Smooth muscle cell (in vitro differentiated cells): ENCODE measurements at regions not wholly inside any gene's neighbourhood (a gene's known extent, or its start where the extent isn't known, plus 50 kb on each side); places are given as distances from the start of the nearest gene placed in this dataset.

Experiments used
- DNase-seq: peaks from one replicate; lab custom pipeline; 2025; ENCODE audit not compliant: unreplicated experiment; lab: John Stamatoyannopoulos, UW
- H2AFZ ChIP-seq: fragments of 200-600 bp; sonication (generic); 2 replicates; pipeline ENCODE4 v1.6.0; 2016; ENCODE audit warnings: antibody characterized with exemption, low read depth, mild to moderate bottlenecking
- H3F3A ChIP-seq: fragments of 200-600 bp; sonication (generic); 2 replicates; pipeline ENCODE4 v1.6.0; 2017; ENCODE audit warnings: antibody characterized with exemption, low read depth
- H3K27ac ChIP-seq: fragments of 200-600 bp; sonication (generic); 2 replicates; pipeline ENCODE4 v1.5.1; 2016; ENCODE audit warnings: low read depth, mild to moderate bottlenecking
- H3K27me3 ChIP-seq: fragments of 200-600 bp; sonication (generic); 2 replicates; pipeline ENCODE4 v1.6.1; 2016; ENCODE audit warnings: low read depth, mild to moderate bottlenecking
- H3K36me3 ChIP-seq: fragments of 200-600 bp; sonication (generic); 2 replicates; pipeline ENCODE4 v1.5.1; 2016; ENCODE audit warnings: low read depth
- H3K4me1 ChIP-seq: fragments of 200-600 bp; sonication (generic); 2 replicates; pipeline ENCODE4 v1.5.1; 2016; ENCODE audit warnings: low read depth
- H3K4me2 ChIP-seq: fragments of 200-600 bp; sonication (generic); 2 replicates; pipeline ENCODE4 v1.6.0; 2016; ENCODE audit warnings: mild to moderate bottlenecking
- H3K4me3 ChIP-seq: fragments of 200-600 bp; sonication (generic); 2 replicates; pipeline ENCODE4 v1.5.1; 2016; ENCODE audit warnings: mild to moderate bottlenecking
- H3K79me2 ChIP-seq: fragments of 200-600 bp; sonication (generic); 2 replicates; pipeline ENCODE4 v1.6.0; 2016; ENCODE audit warnings: low read depth, mild to moderate bottlenecking
- H3K9ac ChIP-seq: fragments of 200-600 bp; sonication (generic); 2 replicates; pipeline ENCODE4 v1.6.0; 2016; ENCODE audit warnings: low read depth
- H3K9me3 ChIP-seq: fragments of 200-600 bp; sonication (generic); replicated peaks from 2 replicates; pipeline ENCODE4 v1.5.1; 2016; ENCODE audit warnings: low read depth
- H4K20me1 ChIP-seq: fragments of 200-600 bp; sonication (generic); 2 replicates; pipeline ENCODE4 v1.6.0; 2016; ENCODE audit warnings: low read depth
- WGBS: methylation state at CpG from one replicate; pipeline ENCODE4 v1.1.7; 2016; ENCODE audit warnings: low lambda C conversion rate; 5-methylcytosine and 5-hydroxymethylcytosine counted together
- TF ChIP-seq, protein P1 (sequence below): fragments of 200-600 bp; sonication (generic); IDR thresholded peaks from 2 replicates; pipeline ENCODE4 v1.5.1; 2017; ENCODE audit warnings: borderline replicate concordance, mild to moderate bottlenecking, antibody characterized with exemption; ENCODE audit not compliant: insufficient read depth, poor library complexity, severe bottlenecking

DNA sequence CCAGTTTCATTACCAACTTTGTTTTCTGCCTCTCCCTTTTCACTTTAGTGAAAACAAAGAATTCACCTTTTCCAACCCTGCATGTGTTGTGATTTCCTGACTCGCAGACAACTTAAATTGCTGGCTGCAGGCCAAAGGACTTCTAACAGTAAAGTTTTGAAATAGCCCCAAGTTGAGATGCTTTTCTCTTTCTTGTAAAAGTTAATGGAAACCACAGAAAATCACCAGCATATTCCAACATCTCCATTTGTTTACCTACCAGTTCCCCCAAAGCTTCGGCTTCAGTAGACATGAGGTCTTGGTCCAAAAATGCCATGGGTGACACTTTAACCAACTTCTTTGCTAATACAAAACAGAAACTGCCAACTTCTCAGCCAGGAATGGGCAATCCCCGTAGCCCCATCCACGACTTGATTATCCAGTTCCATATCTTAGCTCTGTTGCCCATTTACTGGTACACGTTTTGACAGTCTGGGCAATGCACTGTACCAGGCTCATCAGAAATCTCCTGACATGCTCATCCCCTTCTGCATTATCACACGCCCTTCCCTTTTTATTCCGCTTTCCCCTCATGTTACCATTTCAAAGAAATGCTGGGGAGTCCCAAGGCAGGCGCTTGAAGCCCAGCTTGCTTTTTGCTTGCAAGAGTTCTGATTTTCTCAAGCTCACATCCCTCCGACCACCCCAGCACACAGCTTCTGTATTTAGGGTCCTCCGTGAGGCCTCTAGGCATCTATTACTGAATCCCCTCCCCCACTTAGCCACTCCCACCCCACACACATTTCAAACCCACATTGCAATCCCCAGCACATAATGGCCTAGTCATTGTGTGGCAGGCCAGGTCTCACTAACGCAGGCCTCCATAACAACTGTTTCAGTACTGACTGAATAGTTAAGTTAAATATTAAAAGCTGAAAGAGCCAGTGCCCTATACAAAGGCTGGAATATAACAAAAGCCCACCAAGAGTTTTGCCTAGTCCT is 137.9 kb upstream of the S100G start:
- H3K27me3 ChIP-seq, result no peaks in the 10 kb centered on the region
- no peak overlapping the region for H3K27ac ChIP-seq
- H3F3A ChIP-seq, result no peaks in the 10 kb centered on the region
- H3K9ac ChIP-seq, result no peak overlapping the region
- no peaks in the 10 kb centered on the region for H3K9me3 ChIP-seq
- 75% methylated on average over 11 of the region's 11 CpGs for WGBS
- H2AFZ ChIP-seq, result no peak overlapping the region
- no peak for DNase-seq
- no peaks in the 10 kb centered on the region for H3K79me2 ChIP-seq
- no peak overlapping the region for H3K4me2 ChIP-seq
- no peaks in the 10 kb centered on the region for H3K36me3 ChIP-seq
- TF ChIP-seq, protein P1, sequence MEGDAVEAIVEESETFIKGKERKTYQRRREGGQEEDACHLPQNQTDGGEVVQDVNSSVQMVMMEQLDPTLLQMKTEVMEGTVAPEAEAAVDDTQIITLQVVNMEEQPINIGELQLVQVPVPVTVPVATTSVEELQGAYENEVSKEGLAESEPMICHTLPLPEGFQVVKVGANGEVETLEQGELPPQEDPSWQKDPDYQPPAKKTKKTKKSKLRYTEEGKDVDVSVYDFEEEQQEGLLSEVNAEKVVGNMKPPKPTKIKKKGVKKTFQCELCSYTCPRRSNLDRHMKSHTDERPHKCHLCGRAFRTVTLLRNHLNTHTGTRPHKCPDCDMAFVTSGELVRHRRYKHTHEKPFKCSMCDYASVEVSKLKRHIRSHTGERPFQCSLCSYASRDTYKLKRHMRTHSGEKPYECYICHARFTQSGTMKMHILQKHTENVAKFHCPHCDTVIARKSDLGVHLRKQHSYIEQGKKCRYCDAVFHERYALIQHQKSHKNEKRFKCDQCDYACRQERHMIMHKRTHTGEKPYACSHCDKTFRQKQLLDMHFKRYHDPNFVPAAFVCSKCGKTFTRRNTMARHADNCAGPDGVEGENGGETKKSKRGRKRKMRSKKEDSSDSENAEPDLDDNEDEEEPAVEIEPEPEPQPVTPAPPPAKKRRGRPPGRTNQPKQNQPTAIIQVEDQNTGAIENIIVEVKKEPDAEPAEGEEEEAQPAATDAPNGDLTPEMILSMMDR, result no peak
- H4K20me1 ChIP-seq, result no peaks in the 10 kb centered on the region
- no peak overlapping the region for H3K4me3 ChIP-seq
- H3K4me1 ChIP-seq, result no peaks in the 10 kb centered on the region

DNA sequence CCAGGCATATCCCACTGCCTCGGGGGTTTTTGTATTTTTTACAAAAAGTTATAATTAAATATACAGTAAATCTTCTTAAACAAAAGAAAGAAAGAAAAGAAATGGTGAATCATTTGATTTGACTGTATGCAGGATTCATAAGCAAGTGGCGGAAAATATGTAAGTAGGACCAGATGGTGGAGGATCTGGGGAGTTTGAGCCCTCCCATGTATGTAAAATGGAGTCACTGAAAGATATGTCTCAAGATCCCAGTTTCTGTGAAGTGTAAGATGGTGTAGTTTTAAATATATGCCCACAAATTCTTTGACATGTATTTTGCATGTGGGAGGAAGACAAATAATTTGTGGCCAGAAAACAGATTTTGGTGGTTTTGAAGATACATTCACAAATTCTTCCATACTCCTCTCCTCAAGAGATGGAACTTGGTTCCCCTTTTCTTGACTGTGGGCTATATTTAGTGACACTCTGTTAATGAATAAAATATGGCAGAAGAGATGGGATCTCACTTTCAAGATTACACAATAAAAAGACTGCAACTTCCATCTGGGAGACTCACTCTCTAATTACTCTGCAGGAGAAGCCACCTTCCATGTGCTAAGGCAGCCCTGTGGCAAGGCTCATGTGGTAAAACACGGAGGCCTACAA is 133.6 kb upstream of the S100G start:
- no peaks in the 10 kb centered on the region for H3K9me3 ChIP-seq
- TF ChIP-seq, protein P1, result no peak
- no peaks in the 10 kb centered on the region for H3K79me2 ChIP-seq
- no peak overlapping the region for H3K4me3 ChIP-seq
- H2AFZ ChIP-seq, result no peak overlapping the region
- H3F3A ChIP-seq, result no peaks in the 10 kb centered on the region
- no peaks in the 10 kb centered on the region for H3K4me1 ChIP-seq
- no peak overlapping the region for H3K9ac ChIP-seq
- no peaks in the 10 kb centered on the region for H4K20me1 ChIP-seq
- H3K27me3 ChIP-seq, result no peaks in the 10 kb centered on the region
- WGBS, result 79% methylated on average over 3 of the region's 3 CpGs
- H3K36me3 ChIP-seq, result no peaks in the 10 kb centered on the region
- no peak overlapping the region for H3K27ac ChIP-seq
- DNase-seq, result no peak
- no peak overlapping the region for H3K4me2 ChIP-seq

DNA sequence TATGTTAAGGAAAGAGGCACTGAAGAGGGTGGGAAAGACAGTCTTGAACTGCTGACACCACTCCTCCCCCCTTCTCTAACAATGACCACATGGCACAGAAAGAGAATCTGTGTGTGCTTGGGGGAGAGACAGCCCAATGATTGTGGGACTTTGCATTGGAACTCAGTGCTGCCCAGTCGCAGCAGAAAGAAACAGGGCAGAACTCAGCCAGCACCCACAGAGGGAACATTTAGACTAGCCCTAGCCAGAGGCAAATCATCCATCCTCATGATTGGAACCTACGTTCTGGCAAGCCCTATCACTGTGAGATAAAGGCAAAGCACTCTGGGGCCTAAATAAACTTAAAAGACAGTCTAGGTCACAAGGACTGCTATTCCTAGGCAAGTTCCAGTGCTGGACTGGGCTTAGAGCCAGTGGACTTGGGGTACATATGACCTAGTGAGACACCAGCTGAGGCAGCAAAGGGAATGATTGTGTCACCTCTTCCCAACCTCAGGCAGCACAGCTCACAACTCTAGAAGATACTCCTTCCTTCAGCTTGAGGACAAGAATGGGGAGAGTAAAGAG is 132.8 kb upstream of the S100G start:
- 90% methylated on average over 2 of the region's 2 CpGs for WGBS

More for the DNA sequence above, 132.8 kb upstream of the S100G start:
- Histone ChIP-seq H3K9me3 (no peaks in the 10 kb centered on the region), H3F3A (no peaks in the 10 kb centered on the region), H2AFZ (no peak overlapping the region), H3K27ac (no peak overlapping the region), H3K4me3 (no peak overlapping the region), H3K27me3 (no peaks in the 10 kb centered on the region), H4K20me1 (no peaks in the 10 kb centered on the region), H3K4me1 (no peaks in the 10 kb centered on the region), H3K4me2 (no peak overlapping the region), H3K79me2 (no peaks in the 10 kb centered on the region), H3K36me3 (no peaks in the 10 kb centered on the region), H3K9ac (no peak overlapping the region)
- DNase-seq, result no peak
- TF ChIP-seq, protein P1, result no peak
